Neural cell (in vitro differentiated cells): ENCODE measurements at regions not wholly inside any gene's neighbourhood (a gene's known extent, or its start where the extent isn't known, plus 50 kb on each side); places are given as distances from the start of the nearest gene placed in this dataset.

Source experiments
- H2AFZ ChIP-seq: fragments of 200-600, 300-800 bp; sonication (generic), shearing (Covaris generic); 2 replicates; pipeline ENCODE4 v1.6.0; 2014; ENCODE audit warnings: low read depth, mild to moderate bottlenecking, antibody characterized with exemption, low read length, moderate library complexity
- H3F3A ChIP-seq: fragments of 200-600 bp; shearing (Covaris generic); 2 replicates; pipeline ENCODE4 v1.6.1; 2016; ENCODE audit warnings: mild to moderate bottlenecking, moderate library complexity, mixed read lengths, antibody characterized with exemption, low read length; ENCODE audit not compliant: insufficient read depth, poor library complexity, severe bottlenecking
- H3K27ac ChIP-seq: fragments of 200-600, 300-800 bp; sonication (generic), shearing (Covaris generic); 2 replicates; pipeline ENCODE4 v1.5.1; 2014; ENCODE audit warnings: mild to moderate bottlenecking, low read length, moderate library complexity
- H3K27me3 ChIP-seq: fragments of 300-800, 200-600 bp; sonication (generic), shearing (Covaris generic); 2 replicates; pipeline ENCODE4 v1.6.0; 2014; ENCODE audit warnings: mild to moderate bottlenecking, low read depth, low read length, moderate library complexity; ENCODE audit not compliant: insufficient read depth
- H3K36me3 ChIP-seq: fragments of 300-800, 200-600 bp; sonication (generic), shearing (Covaris generic); 2 replicates; pipeline ENCODE4 v1.5.1; 2014; ENCODE audit warnings: mild to moderate bottlenecking, antibody characterized with exemption, low read length, moderate library complexity; ENCODE audit not compliant: insufficient read depth
- H3K4me2 ChIP-seq: fragments of 300-800, 200-600 bp; sonication (generic), shearing (Covaris generic); 2 replicates; pipeline ENCODE4 v1.6.0; 2014; ENCODE audit warnings: mild to moderate bottlenecking, low read length
- H3K4me3 ChIP-seq: fragments of 300-800, 200-600 bp; sonication (generic), shearing (Covaris generic); 2 replicates; pipeline ENCODE4 v1.5.1; 2014; ENCODE audit warnings: mild to moderate bottlenecking, low read length, moderate library complexity
- H3K79me2 ChIP-seq: fragments of 200-600 bp; shearing (Covaris generic); replicated peaks from 2 replicates; pipeline ENCODE4 v1.6.0; 2014; ENCODE audit warnings: mild to moderate bottlenecking, low read length, moderate library complexity; ENCODE audit not compliant: insufficient read depth
- H3K9ac ChIP-seq: fragments of 300-800, 200-600 bp; sonication (generic), shearing (Covaris generic); 2 replicates; pipeline ENCODE4 v1.6.1; 2016; ENCODE audit warnings: mild to moderate bottlenecking, low read length, mixed read lengths
- H3K9me2 ChIP-seq: fragments of 200-600 bp; shearing (Covaris generic); 2 replicates; pipeline ENCODE4 v1.6.1; 2016; ENCODE audit warnings: mild to moderate bottlenecking, low read length, mixed read lengths; ENCODE audit not compliant: insufficient read depth
- H3K9me3 ChIP-seq: fragments of 200-600, 300-800 bp; sonication (generic), shearing (Covaris generic); 2 replicates; pipeline ENCODE4 v1.6.1; 2016; ENCODE audit warnings: mild to moderate bottlenecking, mixed run types, low read length, moderate library complexity, mixed read lengths
- H4K20me1 ChIP-seq: fragments of 200-600 bp; shearing (Covaris generic); 2 replicates; pipeline ENCODE4 v1.6.1; 2016; ENCODE audit warnings: mild to moderate bottlenecking, mixed run types; ENCODE audit not compliant: insufficient read depth
- CTCF ChIP-seq: fragments of 450-650 bp; IDR thresholded peaks from 2 replicates; pipeline ENCODE4 v1.5.1; 2014; ENCODE audit warnings: antibody characterized with exemption, mild to moderate bottlenecking, moderate library complexity; ENCODE audit not compliant: poor library complexity, severe bottlenecking
- EP300 ChIP-seq: fragments of 450-650 bp; conservative IDR thresholded peaks from 2 replicates; pipeline ENCODE4 v1.6.1; 2014; ENCODE audit warnings: antibody characterized with exemption, mild to moderate bottlenecking, moderate library complexity; ENCODE audit not compliant: poor library complexity, severe bottlenecking
- EZH2 ChIP-seq: fragments of 200-600, 300-800 bp; shearing (Covaris generic), sonication (generic); IDR thresholded peaks from 2 replicates; pipeline ENCODE4 v1.6.1; 2014; ENCODE audit warnings: antibody characterized with exemption, low read length, borderline replicate concordance, mild to moderate bottlenecking; ENCODE audit not compliant: insufficient read depth, poor library complexity, severe bottlenecking
- MXI1 ChIP-seq: fragments of 450-650 bp; conservative IDR thresholded peaks from 2 replicates; pipeline ENCODE4 v1.6.1; 2014; ENCODE audit warnings: antibody characterized with exemption, mild to moderate bottlenecking; ENCODE audit not compliant: poor library complexity, severe bottlenecking
- POLR2AphosphoS5 ChIP-seq: IDR thresholded peaks from 2 replicates; pipeline ENCODE4 v1.6.1; 2012
- RAD21 ChIP-seq: fragments of 450-650 bp; conservative IDR thresholded peaks from 2 replicates; pipeline ENCODE4 v1.6.1; 2014; ENCODE audit warnings: antibody characterized with exemption, mild to moderate bottlenecking, moderate library complexity
- REST ChIP-seq: IDR thresholded peaks from 2 replicates; pipeline ENCODE4 v1.6.1; 2012; ENCODE audit warnings: borderline replicate concordance
- SMC3 ChIP-seq: fragments of 450-650 bp; conservative IDR thresholded peaks from 2 replicates; pipeline ENCODE4 v1.6.1; 2014; ENCODE audit warnings: antibody characterized with exemption, mild to moderate bottlenecking, moderate library complexity; ENCODE audit not compliant: poor library complexity
- TAF1 ChIP-seq: IDR thresholded peaks from 2 replicates; pipeline ENCODE4 v1.6.1; 2012; ENCODE audit warnings: low read depth

GRCh38 chr6:90387383-90387775 lies 90.7 kb upstream of the BACH2 start:
- no peaks in the 10 kb centered on the region for H3K27me3 ChIP-seq
- no peaks in the 10 kb centered on the region for H3K9me2 ChIP-seq
- H3K4me3 ChIP-seq = no peak overlapping the region
- no peaks in the 10 kb centered on the region for H3K79me2 ChIP-seq
- no peak overlapping the region for H2AFZ ChIP-seq
- no peak overlapping the region for H3K9ac ChIP-seq
- no peaks in the 10 kb centered on the region for H3K36me3 ChIP-seq
- no peaks in the 10 kb centered on the region for H3K9me3 ChIP-seq
- H3K4me2 ChIP-seq = no peak overlapping the region
- no peaks in the 10 kb centered on the region for H3F3A ChIP-seq
- no peaks in the 10 kb centered on the region for H4K20me1 ChIP-seq
- no peak overlapping the region for H3K27ac ChIP-seq
- no peak for TF ChIP-seq RAD21
- TF ChIP-seq POLR2AphosphoS5 = no peak
- no peak for TF ChIP-seq CTCF

GRCh38 chr6:90386399-90387382 lies 90.0 kb upstream of the BACH2 start:
- Histone ChIP-seq H3K4me2 (no peak overlapping the region), H3K36me3 (no peaks in the 10 kb centered on the region), H4K20me1 (no peaks in the 10 kb centered on the region), H3K79me2 (no peaks in the 10 kb centered on the region), H3K9ac (no peak overlapping the region), H3K27ac (no peak overlapping the region), H3K9me2 (no peaks in the 10 kb centered on the region), H3K9me3 (no peaks in the 10 kb centered on the region), H3K27me3 (no peaks in the 10 kb centered on the region), H2AFZ (no peak overlapping the region), H3K4me3 (no peak overlapping the region), H3F3A (no peaks in the 10 kb centered on the region)
- TF ChIP-seq REST = no peak
- no peak for TF ChIP-seq EP300
- TF ChIP-seq SMC3 = no peak
- no peak for TF ChIP-seq MXI1
- TF ChIP-seq TAF1 = no peak
- TF ChIP-seq CTCF = no peak
- no peak for TF ChIP-seq POLR2AphosphoS5
- TF ChIP-seq RAD21 = no peak
- TF ChIP-seq EZH2 = no peak
